IMR-90 (cell line): ENCODE measurements at regions not wholly inside any gene's neighbourhood (a gene's known extent, or its start where the extent isn't known, plus 50 kb on each side); places are given as distances from the start of the nearest gene placed in this dataset.

Source experiments
- ATAC-seq: fragments of 200-7000 bp; cut with Tn5 transposase; 2 replicates; pipeline ENCODE4 v1.9.1; 2020; ENCODE audit warnings: low read depth, mild to moderate bottlenecking, moderate library complexity
- BruUV-seq: library from RNA; stranded (reverse); fragments of 400-500 nt; replicated peaks from 2 replicates; lab custom pipeline; 2021; lab: Mats Ljungman, UMichigan
- CTCF ChIA-PET: fragments of 300-600 bp; formaldehyde crosslinking; extraction: SDS; loops from one replicate; lab custom pipeline; 2021; ENCODE audit warnings: antibody characterized with exemption; lab: Yijun Ruan, JAX
- POLR2A ChIA-PET: fragments of 300-600 bp; sonication (Branson Sonifier 250); formaldehyde crosslinking; loops from one replicate; lab custom pipeline; 2022; ENCODE audit warnings: antibody characterized with exemption; ENCODE audit not compliant: unreplicated experiment; lab: Charles Lee
- DNase-seq: peaks from one replicate; pipeline ENCODE4 v3.0.0; 2013
- H2AFZ ChIP-seq: replicated peaks from 2 replicates; pipeline ENCODE3; 2013; ENCODE audit warnings: low read length, mild to moderate bottlenecking; ENCODE audit not compliant: poor library complexity
- H2AK5ac ChIP-seq: 2 replicates; pipeline ENCODE4 v1.6.1; 2013; ENCODE audit warnings: low read depth, low read length, inconsistent platforms
- H2AK9ac ChIP-seq: replicated peaks from 2 replicates; pipeline ENCODE3; 2013; ENCODE audit warnings: mild to moderate bottlenecking, low read depth, low read length, moderate library complexity; ENCODE audit not compliant: poor library complexity
- H2BK120ac ChIP-seq: 2 replicates; pipeline ENCODE4 v1.6.1; 2013; ENCODE audit warnings: low read depth, low read length, inconsistent platforms
- H2BK15ac ChIP-seq: 3 replicates; pipeline ENCODE4 v1.6.1; 2013; ENCODE audit warnings: low read depth, low read length, inconsistent platforms
- H2BK20ac ChIP-seq: 2 replicates; pipeline ENCODE4 v1.6.1; 2013; ENCODE audit warnings: low read depth, mild to moderate bottlenecking, inconsistent platforms, low read length, moderate library complexity
- H2BK5ac ChIP-seq: 2 replicates; pipeline ENCODE4 v1.6.1; 2013; ENCODE audit warnings: mild to moderate bottlenecking, low read depth, low read length, inconsistent platforms; ENCODE audit not compliant: poor library complexity, severe bottlenecking
- H3K14ac ChIP-seq: replicated peaks from 2 replicates; pipeline ENCODE4 v1.6.1; 2013; ENCODE audit warnings: low read depth, low read length, inconsistent platforms
- H3K18ac ChIP-seq: 2 replicates; pipeline ENCODE4 v1.6.1; 2013; ENCODE audit warnings: low read depth, low read length, control low read depth
- H3K23ac ChIP-seq: 2 replicates; pipeline ENCODE4 v1.6.1; 2013; ENCODE audit warnings: low read depth, low read length, inconsistent platforms
- H3K27ac ChIP-seq: 2 replicates; pipeline ENCODE4 v1.5.1; 2013; ENCODE audit warnings: mild to moderate bottlenecking, control low read depth, low read length; ENCODE audit not compliant: insufficient read depth
- H3K27me3 ChIP-seq: 2 replicates; pipeline ENCODE4 v1.6.1; 2013; ENCODE audit warnings: low read length; ENCODE audit not compliant: control insufficient read depth, insufficient read depth
- H3K36me3 ChIP-seq: 2 replicates; pipeline ENCODE4 v1.6.1; 2013; ENCODE audit warnings: low read length, mixed read lengths; ENCODE audit not compliant: control insufficient read depth, insufficient read depth
- H3K4ac ChIP-seq: 2 replicates; pipeline ENCODE4 v1.6.1; 2013; ENCODE audit warnings: low read depth, low read length, inconsistent platforms
- H3K4me1 ChIP-seq: 2 replicates; pipeline ENCODE4 v1.6.1; 2013; ENCODE audit warnings: low read length, mixed read lengths; ENCODE audit not compliant: control insufficient read depth, insufficient read depth
- H3K4me2 ChIP-seq: 2 replicates; pipeline ENCODE4 v1.6.1; 2013; ENCODE audit warnings: low read depth, mild to moderate bottlenecking, control low read depth, low read length, moderate library complexity
- H3K4me3 ChIP-seq: 2 replicates; pipeline ENCODE4 v1.5.1; 2013; ENCODE audit warnings: low read depth, mild to moderate bottlenecking, control low read depth, low read length, moderate library complexity; ENCODE audit not compliant: insufficient read depth
- H3K56ac ChIP-seq: 2 replicates; pipeline ENCODE4 v1.6.1; 2013; ENCODE audit warnings: low read length, inconsistent platforms; ENCODE audit not compliant: insufficient read depth; ENCODE audit errors: extremely low read depth
- H3K79me1 ChIP-seq, 2 experiments: 2 replicates each; pipeline ENCODE4 v1.6.1; 2013; ENCODE audit warnings: low read length in 2 of 2, inconsistent platforms in 1 of 2, low read depth in 1 of 2
- H3K9ac ChIP-seq: 2 replicates; pipeline ENCODE4 v1.6.1; 2013; ENCODE audit warnings: low read depth, low read length, control low read depth
- H3K9me1 ChIP-seq: 2 replicates; pipeline ENCODE4 v1.6.1; 2013; ENCODE audit warnings: low read length, inconsistent platforms; ENCODE audit not compliant: insufficient read depth
- H3K9me3 ChIP-seq: 2 replicates; pipeline ENCODE4 v1.6.1; 2013; ENCODE audit warnings: low read length; ENCODE audit not compliant: control insufficient read depth, insufficient read depth
- H4K20me1 ChIP-seq: 2 replicates; pipeline ENCODE4 v1.6.1; 2013; ENCODE audit warnings: low read length, inconsistent platforms; ENCODE audit not compliant: insufficient read depth
- H4K5ac ChIP-seq: 2 replicates; pipeline ENCODE4 v1.6.1; 2013; ENCODE audit warnings: mild to moderate bottlenecking, low read depth, low read length, control low read depth
- H4K8ac ChIP-seq, 2 experiments: 2 replicates each; pipeline ENCODE4 v1.6.1; 2013; ENCODE audit warnings: low read depth in 2 of 2, low read length in 2 of 2, control low read depth in 1 of 2, inconsistent platforms in 1 of 2
- H4K91ac ChIP-seq: 2 replicates; pipeline ENCODE4 v1.6.1; 2013; ENCODE audit warnings: low read depth, low read length, inconsistent platforms; ENCODE audit not compliant: insufficient read depth
- BHLHE40 ChIP-seq: fragments of 150-350 bp; IDR thresholded peaks from 2 replicates; pipeline ENCODE4 v1.6.1; 2016; ENCODE audit warnings: mild to moderate bottlenecking, low read depth, low read length
- CEBPB ChIP-seq: IDR thresholded peaks from 2 replicates; pipeline ENCODE4 v1.6.1; 2012; ENCODE audit warnings: low read depth, low read length, improper control_type of control experiment
- CHD1 ChIP-seq: IDR thresholded peaks from 2 replicates; pipeline ENCODE4 v1.6.1; 2012; ENCODE audit warnings: low read depth, low read length, improper control_type of control experiment
- CTCF ChIP-seq: conservative IDR thresholded peaks from 2 replicates; pipeline ENCODE4 v1.5.1; 2012; ENCODE audit warnings: mild to moderate bottlenecking, low read depth, low read length, improper control_type of control experiment
- FOS ChIP-seq: fragments of 150-350 bp; IDR thresholded peaks from 2 replicates; pipeline ENCODE4 v1.6.1; 2016; ENCODE audit warnings: low read depth, low read length
- MAFK ChIP-seq: IDR thresholded peaks from 2 replicates; pipeline ENCODE4 v1.6.1; 2012; ENCODE audit warnings: low read depth, low read length, improper control_type of control experiment
- MAZ ChIP-seq: IDR thresholded peaks from 2 replicates; pipeline ENCODE4 v1.6.1; 2012; ENCODE audit warnings: low read depth, mild to moderate bottlenecking, low read length, improper control_type of control experiment, moderate library complexity, borderline replicate concordance
- MXI1 ChIP-seq: IDR thresholded peaks from 2 replicates; pipeline ENCODE4 v1.6.1; 2012; ENCODE audit warnings: low read depth, mild to moderate bottlenecking, low read length, moderate library complexity, borderline replicate concordance
- NFE2L2 ChIP-seq: fragments of 150-350 bp; IDR thresholded peaks from 2 replicates; pipeline ENCODE4 v1.6.1; 2016; ENCODE audit warnings: low read depth, mild to moderate bottlenecking, low read length
- POLR2A ChIP-seq: IDR thresholded peaks from 2 replicates; pipeline ENCODE4 v1.6.1; 2012; ENCODE audit warnings: mild to moderate bottlenecking, low read depth, low read length
- RAD21 ChIP-seq: IDR thresholded peaks from 2 replicates; pipeline ENCODE4 v1.6.1; 2012; ENCODE audit warnings: low read length, improper control_type of control experiment
- RCOR1 ChIP-seq: IDR thresholded peaks from 2 replicates; pipeline ENCODE4 v1.6.1; 2012; ENCODE audit warnings: mild to moderate bottlenecking, low read length, improper control_type of control experiment; ENCODE audit not compliant: insufficient replicate concordance
- RFX5 ChIP-seq: IDR thresholded peaks from 2 replicates; pipeline ENCODE4 v1.8.0; 2012; ENCODE audit warnings: low read depth, mild to moderate bottlenecking, low read length, moderate library complexity
- SMC3 ChIP-seq: fragments of 150-350 bp; IDR thresholded peaks from 2 replicates; pipeline ENCODE4 v1.6.1; 2016; ENCODE audit warnings: low read depth, mild to moderate bottlenecking, antibody characterized with exemption, low read length, moderate library complexity
- USF2 ChIP-seq: fragments of 150-350 bp; IDR thresholded peaks from 2 replicates; pipeline ENCODE4 v1.6.1; 2017; ENCODE audit warnings: mild to moderate bottlenecking, antibody characterized with exemption, low read length, low read depth
- WGBS, 2 experiments: methylation state at CpG; one replicate each; pipeline versions ENCODE4 v1.1.5 to v1.1.7; 2013; ENCODE audit warnings: missing lambda C conversion rate in 2 of 2; ENCODE audit not compliant: insufficient read length in 1 of 2; ENCODE audit errors: extremely low coverage in 2 of 2; 5-methylcytosine and 5-hydroxymethylcytosine counted together
- dilution Hi-C: fragments of 300-500 bp; cut with HindIII; formaldehyde crosslinking; loops from one replicate; pipeline ENCODE4 v1.14.3; 2018; ENCODE audit warnings: low sequenced_read_pairs; ENCODE audit not compliant: unreplicated experiment
- in situ Hi-C: fragments of 300-500 bp; cut with MboI; formaldehyde crosslinking; loops from 3 replicates; pipeline ENCODE4 v1.14.3; 2019; ENCODE audit warnings: low sequenced_read_pairs, inconsistent platforms, mixed read lengths
- intact Hi-C: fragments of 100-400 bp; cut with micrococcal nuclease; formaldehyde crosslinking; loops from 2 replicates; pipeline ENCODE4 v1.10.0; 2022
- TF ChIP-seq, protein P1 (sequence below): fragments of 150-350 bp; IDR thresholded peaks from 2 replicates; pipeline ENCODE4 v1.6.1; 2016; ENCODE audit warnings: low read depth, mild to moderate bottlenecking, low read length, moderate library complexity, borderline replicate concordance

DNA sequence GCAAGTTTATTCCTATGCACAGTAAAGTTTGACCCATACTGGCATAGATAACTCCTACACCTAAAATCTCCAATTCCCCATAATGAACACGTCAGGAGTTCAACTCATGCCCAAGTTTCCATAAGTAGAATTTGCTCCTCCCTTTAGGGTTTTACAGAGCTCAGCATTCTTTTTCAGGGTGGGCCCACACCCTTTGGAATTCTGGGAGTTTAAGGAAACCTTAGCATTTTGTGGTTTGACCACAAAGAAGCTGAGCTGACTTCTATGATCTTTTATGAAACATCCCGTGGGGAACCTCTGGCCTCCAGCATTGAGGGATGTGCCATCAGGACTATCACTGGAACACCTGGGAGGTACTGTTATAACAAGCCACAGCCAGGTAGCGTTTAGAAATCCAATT is 220.6 kb upstream of the MAP3K1 start:
- H3K4me1 ChIP-seq, result no peaks in the 10 kb centered on the region
- intact Hi-C loops (no loop called here), dilution Hi-C loops (no loop called here), in situ Hi-C loops (no loop called here)
- no peak overlapping the region for H2AK5ac ChIP-seq
- H2AK9ac ChIP-seq, result no peak overlapping the region
- ATAC-seq (no peak), DNase-seq (no peak)
- ChIA-PET POLR2A (no interaction called here), CTCF (interaction anchor here (0.9 kb wide), 1 partner anchor 243 kb away, joined by 3 read pairs; no protein-coding TSS in a partner anchor)
- H3K27ac ChIP-seq, result no peak overlapping the region
- no peak overlapping the region for H2BK20ac ChIP-seq
- H3K36me3 ChIP-seq, result no peaks in the 10 kb centered on the region
- no peak overlapping the region for H2BK5ac ChIP-seq
- no peak overlapping the region for H3K4me3 ChIP-seq
- 92% methylated on average over 2 of the region's 3 CpGs; no CpG with 5 or more reads in 1 of the 2 experiments for WGBS, 2 experiments
- no peak overlapping the region for H3K4me2 ChIP-seq
- no peak overlapping the region for H3K4ac ChIP-seq
- H3K27me3 ChIP-seq, result peaks cover 9% of the 10 kb centered on the region
- no peak overlapping the region for H2BK15ac ChIP-seq
- H4K91ac ChIP-seq, result no peak overlapping the region
- H2AFZ ChIP-seq, result no peak overlapping the region
- H2BK120ac ChIP-seq, result no peak overlapping the region
- no peak overlapping the region for H3K14ac ChIP-seq
- H3K56ac ChIP-seq, result no peak overlapping the region
- no peaks in the 10 kb centered on the region for H3K9me3 ChIP-seq
- TF ChIP-seq FOS (no peak), CEBPB (no peak), MAFK (no peak), RCOR1 (no peak), NFE2L2 (no peak), RAD21 (no peak), POLR2A (no peak), MAZ (no peak), CHD1 (no peak), RFX5 (no peak), SMC3 (no peak), CTCF (no peak), USF2 (no peak), MXI1 (no peak), BHLHE40 (no peak)
- TF ChIP-seq, protein P1, sequence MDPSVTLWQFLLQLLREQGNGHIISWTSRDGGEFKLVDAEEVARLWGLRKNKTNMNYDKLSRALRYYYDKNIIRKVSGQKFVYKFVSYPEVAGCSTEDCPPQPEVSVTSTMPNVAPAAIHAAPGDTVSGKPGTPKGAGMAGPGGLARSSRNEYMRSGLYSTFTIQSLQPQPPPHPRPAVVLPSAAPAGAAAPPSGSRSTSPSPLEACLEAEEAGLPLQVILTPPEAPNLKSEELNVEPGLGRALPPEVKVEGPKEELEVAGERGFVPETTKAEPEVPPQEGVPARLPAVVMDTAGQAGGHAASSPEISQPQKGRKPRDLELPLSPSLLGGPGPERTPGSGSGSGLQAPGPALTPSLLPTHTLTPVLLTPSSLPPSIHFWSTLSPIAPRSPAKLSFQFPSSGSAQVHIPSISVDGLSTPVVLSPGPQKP, result no peak
- H3K9ac ChIP-seq, result no peak overlapping the region
- no peak overlapping the region for H4K5ac ChIP-seq
- no peaks in the 10 kb centered on the region for H3K9me1 ChIP-seq
- no peaks in the 10 kb centered on the region for H4K20me1 ChIP-seq
- H3K18ac ChIP-seq, result no peak overlapping the region
- H3K79me1 ChIP-seq, result no peaks in the 10 kb centered on the region
- H3K23ac ChIP-seq, result no peak overlapping the region
- no peak overlapping the region for H4K8ac ChIP-seq
- no TSS peak for BruUV-seq
